BJ (cell line): ENCODE measurements at regions not wholly inside any gene's neighbourhood (a gene's known extent, or its start where the extent isn't known, plus 50 kb on each side); places are given as distances from the start of the nearest gene placed in this dataset.

Source experiments
- CTCF ChIA-PET: fragments of 350-600 bp; formaldehyde crosslinking; extraction: SDS; loops from one replicate; lab custom pipeline; 2021; ENCODE audit warnings: antibody characterized with exemption, inconsistent platforms; lab: Yijun Ruan, JAX
- POLR2A ChIA-PET: fragments of 300-600 bp; sonication (Branson Sonifier 250); formaldehyde crosslinking; extraction: SDS; loops from one replicate; lab custom pipeline; 2021; ENCODE audit warnings: antibody characterized with exemption; lab: Charles Lee
- DNase-seq: peaks from one replicate; pipeline ENCODE4 v3.0.0-alpha.2; 2011; ENCODE audit warnings: low read depth
- H3K27me3 ChIP-seq: 2 replicates; pipeline ENCODE4 v1.6.0; 2011; ENCODE audit warnings: low read length; ENCODE audit not compliant: control insufficient read depth, insufficient read depth
- H3K36me3 ChIP-seq: 2 replicates; pipeline ENCODE4 v1.5.1; 2011; ENCODE audit warnings: low read length; ENCODE audit not compliant: control insufficient read depth, insufficient read depth
- H3K4me3 ChIP-seq: 2 replicates; pipeline ENCODE4 v1.5.1; 2011; ENCODE audit warnings: low read depth, mild to moderate bottlenecking, control low read depth, low read length
- CTCF ChIP-seq: IDR thresholded peaks from 2 replicates; pipeline ENCODE4 v1.5.1; 2011; ENCODE audit warnings: low read depth, mild to moderate bottlenecking, control low read depth, inconsistent platforms, low read length, moderate library complexity; ENCODE audit not compliant: insufficient read depth

GRCh38 chr17:71296005-71296404, 824.8 kb upstream of the SOX9 start:
- Histone ChIP-seq H3K27me3 (no peaks in the 10 kb centered on the region; the same call in 1 of the 2 replicates), H3K4me3 (no peak overlapping the region), H3K36me3 (no peaks in the 10 kb centered on the region)
- CTCF ChIA-PET: no interaction called here
- no peak for DNase-seq
- TF ChIP-seq CTCF: no peak
- POLR2A ChIA-PET: no interaction called here

- H3K36me3 ChIP-seq: no peaks in the 10 kb centered on the region
- TF ChIP-seq CTCF: no peak
- no peak for DNase-seq
- H3K4me3 ChIP-seq: no peak overlapping the region
- ChIA-PET CTCF (no interaction called here), POLR2A (no interaction called here)
- no peaks in the 10 kb centered on the region for H3K27me3 ChIP-seq
These were observed 819.8 kb upstream of the SOX9 start for GRCh38 chr17:71301063-71301462.

- Histone ChIP-seq H3K36me3 (no peaks in the 10 kb centered on the region), H3K4me3 (no peak overlapping the region), H3K27me3 (no peaks in the 10 kb centered on the region)
- POLR2A ChIA-PET: no interaction called here
- DNase-seq: no peak
- no peak for TF ChIP-seq CTCF
- CTCF ChIA-PET: interaction anchor here (0.9 kb wide), 1 partner anchor 10 kb away, joined by 3 read pairs; no protein-coding TSS in a partner anchor
These were observed 817.9 kb upstream of the SOX9 start for GRCh38 chr17:71302721-71303549.

GRCh38 chr17:71304498-71305158, 816.2 kb upstream of the SOX9 start:
- Histone ChIP-seq H3K27me3 (no peaks in the 10 kb centered on the region), H3K4me3 (no peak overlapping the region), H3K36me3 (no peaks in the 10 kb centered on the region)
- ChIA-PET POLR2A (no interaction called here), CTCF (interaction anchor here (0.6 kb wide), 1 partner anchor 516 kb away, joined by 3 read pairs; no protein-coding TSS in a partner anchor)
- TF ChIP-seq CTCF: no peak
- no peak for DNase-seq

- no peak for DNase-seq
- no peak overlapping the region for H3K4me3 ChIP-seq
- H3K27me3 ChIP-seq: no peaks in the 10 kb centered on the region
These were observed 807.0 kb upstream of the SOX9 start for GRCh38 chr17:71313866-71314265.

More at GRCh38 chr17:71313866-71314265, 807.0 kb upstream of the SOX9 start:
- ChIA-PET POLR2A (no interaction called here), CTCF (no interaction called here)
- no peaks in the 10 kb centered on the region for H3K36me3 ChIP-seq
- TF ChIP-seq CTCF: no peak
